Psoas muscle (tissue), 7 donors: ENCODE measurements at regions not wholly inside any gene's neighbourhood (a gene's known extent, or its start where the extent isn't known, plus 50 kb on each side); places are given as distances from the start of the nearest gene placed in this dataset.

Source experiments
- ATAC-seq, 4 donors: fragments of 200-7000 bp; cut with Tn5 transposase; one replicate each; pipeline ENCODE4 v1.9.1; 2020; ENCODE audit warnings: moderate library complexity in 3 of 4, mild to moderate bottlenecking in 2 of 4
- DNase-seq, 2 donors: peaks; one replicate each; pipeline ENCODE4 v3.0.0-alpha.2; 2020
- H3K27ac ChIP-seq: fragments of 200-600 bp; one replicate; pipeline ENCODE4 v1.8.0; 2022
- H3K27me3 ChIP-seq, 3 donors: fragments of 200-600 bp in 1 of 3; one replicate each; pipeline versions ENCODE4 v1.6.1 to v1.8.0; 2013 to 2022; ENCODE audit warnings: low read length in 2 of 3, mild to moderate bottlenecking in 2 of 3, moderate library complexity in 1 of 3; ENCODE audit not compliant: insufficient read depth in 3 of 3
- H3K36me3 ChIP-seq, 2 donors: fragments of 200-600 bp in 1 of 2; one replicate each; pipeline versions ENCODE4 v1.6.1 to v1.8.0; 2013 to 2022; ENCODE audit warnings: low read depth in 1 of 2, mild to moderate bottlenecking in 1 of 2, moderate library complexity in 1 of 2; ENCODE audit not compliant: insufficient read depth in 1 of 2
- H3K4me1 ChIP-seq: fragments of 200-600 bp; one replicate; pipeline ENCODE4 v1.8.0; 2022
- H3K4me3 ChIP-seq: fragments of 200-600 bp; one replicate; pipeline ENCODE4 v1.8.0; 2022; ENCODE audit warnings: mild to moderate bottlenecking
- H3K9me3 ChIP-seq: fragments of 200-600 bp; one replicate; pipeline ENCODE4 v1.8.0; 2022
- CTCF ChIP-seq: fragments of 200-600 bp; IDR thresholded peaks from one replicate; pipeline ENCODE4 v1.8.0; 2022; ENCODE audit warnings: antibody characterized with exemption
- WGBS, 3 donors: extraction: QIAGEN DNeasy Blood & Tissue Kit; methylation state at CpG; one replicate each; pipeline versions ENCODE4 v1.1.6 to v1.1.7; 2013; 5-methylcytosine and 5-hydroxymethylcytosine counted together
- intact Hi-C, 2 donors: fragments of 100-400 bp; cut with DNase I; formaldehyde crosslinking; loops; one replicate each; pipeline versions ENCODE4 v1.11.0 to v1.14.2; 2022
- donor health status: healthy with polysubstance abuse.
- donor health status: DM: no; HTN: no; CAD: no; lungs with moderate emphysema.
- donor health status: Bipolar disorder and iron deficiency.
- donor health status: healthy.
- donor health status: DM: yes; HTN: yes; CAD: no.
- donor health status: DM: no; HTN: no; CAD: no.
- donor health status: DM: yes; HTN: yes; CAD: no.

GRCh38 chr2:105954891-105955290 is 210.2 kb downstream of the NCK2 start:
- TF ChIP-seq CTCF: no peak
- intact Hi-C loops: no loop called here
- Histone ChIP-seq H3K27ac (no peak overlapping the region), H3K9me3 (no peaks in the 10 kb centered on the region), H3K27me3 (no peaks in the 10 kb centered on the region), H3K4me1 (no peaks in the 10 kb centered on the region), H3K36me3 (no peaks in the 10 kb centered on the region), H3K4me3 (no peak overlapping the region)
- WGBS, 3 donors: 85 to 89% (median 86%) methylated on average over 3 of the region's 3 CpGs
- ATAC-seq (no peak), DNase-seq (no peak)

- no peak for DNase-seq
- ATAC-seq: no peak
- Histone ChIP-seq H3K9me3 (no peaks in the 10 kb centered on the region), H3K4me1 (no peaks in the 10 kb centered on the region), H3K36me3 (no peaks in the 10 kb centered on the region), H3K27ac (no peak overlapping the region), H3K4me3 (no peak overlapping the region), H3K27me3 (no peaks in the 10 kb centered on the region)
- intact Hi-C loops: no loop called here
- WGBS, 3 donors: 95 to 97% (median 95%) methylated on average over 4 of the region's 4 CpGs
- no peak for TF ChIP-seq CTCF
Measured at GRCh38 chr2:105953942-105954341, 209.2 kb downstream of the NCK2 start.

- intact Hi-C loops: no loop called here
- Histone ChIP-seq H3K9me3 (no peaks in the 10 kb centered on the region), H3K27me3 (no peaks in the 10 kb centered on the region), H3K27ac (no peak overlapping the region), H3K4me1 (no peaks in the 10 kb centered on the region), H3K36me3 (no peaks in the 10 kb centered on the region), H3K4me3 (no peak overlapping the region)
- WGBS, 3 donors: 55 to 78% (median 61%) methylated on average over 1 of the region's 1 CpG
- no peak for TF ChIP-seq CTCF
- ATAC-seq (no peak), DNase-seq (no peak)
Measured at GRCh38 chr2:105952131-105952530, 207.4 kb downstream of the NCK2 start.

DNA sequence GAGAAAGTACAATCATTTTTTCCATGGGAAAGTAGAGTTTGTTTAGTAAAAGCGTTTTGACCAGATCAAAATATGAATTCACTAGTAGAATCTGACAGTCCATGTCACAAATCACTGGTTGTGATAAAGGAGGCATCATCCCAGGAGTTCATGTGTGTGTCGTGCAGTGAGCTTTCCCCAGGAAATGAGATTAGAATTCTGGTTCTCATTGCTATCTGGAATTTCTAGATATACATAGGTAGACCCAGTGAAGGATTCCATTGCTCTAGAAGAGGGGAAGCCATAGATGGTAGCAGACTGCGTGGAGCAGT is 206.6 kb downstream of the NCK2 start:
- no peak for ATAC-seq
- no peaks in the 10 kb centered on the region for H3K4me1 ChIP-seq
- TF ChIP-seq CTCF: no peak
- H3K4me3 ChIP-seq: no peak overlapping the region
- intact Hi-C loops: no loop called here
- WGBS, 3 donors: 82 to 85% (median 82%) methylated on average over 3 of the region's 3 CpGs
- no peaks in the 10 kb centered on the region for H3K27me3 ChIP-seq
- H3K27ac ChIP-seq: no peak overlapping the region
- no peak for DNase-seq
- H3K36me3 ChIP-seq: no peaks in the 10 kb centered on the region
- no peaks in the 10 kb centered on the region for H3K9me3 ChIP-seq

DNA sequence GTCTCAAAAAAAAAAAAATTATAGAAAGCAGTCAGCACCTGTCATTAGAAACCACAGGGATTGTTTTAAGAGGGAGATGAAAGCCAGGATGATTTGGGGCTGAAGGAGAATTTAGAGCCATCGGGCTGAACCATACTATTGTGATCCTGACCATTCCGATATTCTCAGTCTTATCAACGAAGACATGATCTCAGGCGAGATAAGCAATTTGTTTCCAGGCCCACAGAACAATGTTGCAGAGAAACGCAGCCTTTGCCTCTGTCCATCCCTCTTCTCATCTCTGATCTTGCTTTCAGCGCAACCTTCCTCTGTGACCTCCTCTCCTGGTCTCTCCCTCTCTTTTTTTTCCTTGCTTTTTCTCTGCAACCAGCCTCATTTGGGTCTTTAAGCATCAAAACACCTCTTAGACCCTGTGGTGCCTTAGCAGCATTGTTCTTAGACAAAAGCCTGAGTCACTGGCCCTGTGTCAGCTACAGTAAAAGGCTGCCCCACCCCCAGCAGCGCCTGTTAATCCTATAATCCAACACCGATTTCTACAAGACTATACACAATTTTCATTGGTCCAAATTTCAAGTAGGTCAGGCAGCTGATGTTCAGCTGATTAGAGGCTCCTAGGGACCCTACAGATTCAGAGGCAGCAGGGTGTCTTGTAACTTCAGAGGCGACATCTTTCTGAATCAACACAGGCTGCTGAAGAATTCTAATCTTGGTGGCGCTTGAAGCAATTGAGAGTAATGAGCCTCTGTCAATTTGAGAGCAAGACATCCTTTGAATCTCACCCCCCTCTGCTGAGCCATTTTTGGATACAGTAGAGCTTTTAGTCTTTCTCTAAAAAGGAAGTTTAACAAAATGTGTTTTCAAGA is 206.0 kb downstream of the NCK2 start:
- Histone ChIP-seq H3K4me1 (no peaks in the 10 kb centered on the region), H3K4me3 (no peak overlapping the region), H3K27me3 (no peaks in the 10 kb centered on the region), H3K9me3 (no peaks in the 10 kb centered on the region), H3K36me3 (no peaks in the 10 kb centered on the region), H3K27ac (no peak overlapping the region)
- DNase-seq (no peak), ATAC-seq (no peak)
- TF ChIP-seq CTCF: no peak
- 72 to 75% (median 74%) methylated on average over 10 of the region's 10 CpGs for WGBS, 3 donors
- intact Hi-C loops: no loop called here
